Activated naive CD8-positive, alpha-beta T cell treated with anti-CD3 and anti-CD28 coated beads for 36 hours (primary cell): ENCODE measurements at regions not wholly inside any gene's neighbourhood (a gene's known extent, or its start where the extent isn't known, plus 50 kb on each side); places are given as distances from the start of the nearest gene placed in this dataset.
"Not testable (repeated sequence)": the region's sequence is repeated elsewhere in the genome, so short reads cannot be mapped to it uniquely, and the experiment has no call there.

Experiments used
- DNase-seq: peaks from one replicate; pipeline ENCODE4 v3.0.0; 2021
- H3K27ac Mint-ChIP-seq: one replicate; pipeline ENCODE4 v1.8.0; 2022; ENCODE audit warnings: mild to moderate bottlenecking, moderate library complexity, mixed read lengths
- H3K27me3 Mint-ChIP-seq: one replicate; pipeline ENCODE4 v1.8.0; 2022; ENCODE audit warnings: mild to moderate bottlenecking, mixed read lengths
- H3K36me3 Mint-ChIP-seq: one replicate; pipeline ENCODE4 v1.8.0; 2021; ENCODE audit warnings: mild to moderate bottlenecking, mixed read lengths
- H3K4me1 Mint-ChIP-seq: one replicate; pipeline ENCODE4 v1.8.0; 2021; ENCODE audit warnings: mixed read lengths
- H3K4me3 Mint-ChIP-seq: one replicate; pipeline ENCODE4 v1.8.0; 2022; ENCODE audit warnings: mild to moderate bottlenecking, moderate library complexity, mixed read lengths
- H3K9me3 Mint-ChIP-seq: one replicate; pipeline ENCODE4 v1.8.0; 2022; ENCODE audit warnings: mixed read lengths

- Mint-ChIP-seq H3K9me3 (peaks cover 1% of the 10 kb centered on the region), H3K4me1 (no peaks in the 10 kb centered on the region), H3K36me3 (no peaks in the 10 kb centered on the region), H3K27me3 (no peaks in the 10 kb centered on the region), H3K4me3 (no peak overlapping the region), H3K27ac (no peak overlapping the region)
- DNase-seq = no peak
These were observed 1365.3 kb downstream of the GATA3 start for GRCh38 chr10:9419757-9420156.

- Mint-ChIP-seq H3K36me3 (no peaks in the 10 kb centered on the region), H3K27me3 (no peaks in the 10 kb centered on the region), H3K9me3 (peaks cover 1% of the 10 kb centered on the region), H3K4me1 (no peaks in the 10 kb centered on the region), H3K4me3 (no peak overlapping the region), H3K27ac (no peak overlapping the region)
- DNase-seq = no peak
These were observed 1372.7 kb downstream of the GATA3 start for GRCh38 chr10:9427209-9427608.

DNA sequence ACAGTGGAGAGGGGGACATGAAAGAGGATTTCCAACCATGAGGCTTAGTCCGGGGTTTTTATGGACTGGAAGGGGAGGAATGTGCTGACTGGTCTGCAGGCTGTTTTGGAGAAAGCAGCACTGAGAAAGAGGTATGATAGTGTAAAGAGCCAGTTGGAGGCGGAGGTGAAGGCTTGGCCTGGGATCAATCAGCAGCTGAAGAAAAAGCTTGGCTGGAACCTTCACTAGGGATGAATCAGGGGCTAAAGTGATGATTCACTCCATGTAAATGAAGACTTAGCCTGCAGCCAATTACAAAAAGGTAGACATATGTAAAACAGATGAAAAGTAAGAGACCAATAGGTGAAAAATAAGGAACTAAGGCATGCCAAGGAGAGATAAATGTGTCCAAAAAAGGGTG, 1382.6 kb downstream of the GATA3 start:
- H3K27ac Mint-ChIP-seq = no peak overlapping the region
- no peaks in the 10 kb centered on the region for H3K36me3 Mint-ChIP-seq
- H3K4me3 Mint-ChIP-seq = no peak overlapping the region
- no peaks in the 10 kb centered on the region for H3K4me1 Mint-ChIP-seq
- no peaks in the 10 kb centered on the region for H3K9me3 Mint-ChIP-seq
- peaks cover 9% of the 10 kb centered on the region for H3K27me3 Mint-ChIP-seq
- DNase-seq = no peak

DNA sequence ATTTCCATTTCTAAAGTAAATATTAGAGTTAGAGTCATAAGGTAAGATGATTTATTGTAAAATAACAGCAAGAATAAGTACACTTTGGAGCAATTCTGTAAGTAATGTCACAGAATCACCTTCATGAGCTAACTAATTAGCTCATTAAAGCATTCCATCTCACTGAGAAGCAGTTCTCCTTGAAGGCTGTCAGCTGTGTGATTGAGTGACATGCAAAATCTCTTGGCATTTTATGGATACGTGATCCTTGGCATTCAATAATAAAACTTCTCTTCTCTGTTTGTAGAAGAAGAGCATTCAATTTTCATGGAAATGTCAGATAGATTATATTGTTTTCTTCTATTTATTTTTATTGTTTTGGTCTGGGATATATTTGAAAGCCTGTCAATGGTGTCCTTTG, 1389.3 kb downstream of the GATA3 start:
- Mint-ChIP-seq H3K4me1 (no peaks in the 10 kb centered on the region), H3K27me3 (peaks cover 11% of the 10 kb centered on the region), H3K9me3 (no peaks in the 10 kb centered on the region), H3K4me3 (no peak overlapping the region), H3K27ac (no peak overlapping the region), H3K36me3 (no peaks in the 10 kb centered on the region)
- DNase-seq = no peak

- Mint-ChIP-seq H3K4me3 (no peak overlapping the region), H3K4me1 (no peaks in the 10 kb centered on the region), H3K27me3 (peaks cover 23% of the 10 kb centered on the region)
These were observed 1395.0 kb downstream of the GATA3 start for GRCh38 chr10:9449530-9449929.

DNA sequence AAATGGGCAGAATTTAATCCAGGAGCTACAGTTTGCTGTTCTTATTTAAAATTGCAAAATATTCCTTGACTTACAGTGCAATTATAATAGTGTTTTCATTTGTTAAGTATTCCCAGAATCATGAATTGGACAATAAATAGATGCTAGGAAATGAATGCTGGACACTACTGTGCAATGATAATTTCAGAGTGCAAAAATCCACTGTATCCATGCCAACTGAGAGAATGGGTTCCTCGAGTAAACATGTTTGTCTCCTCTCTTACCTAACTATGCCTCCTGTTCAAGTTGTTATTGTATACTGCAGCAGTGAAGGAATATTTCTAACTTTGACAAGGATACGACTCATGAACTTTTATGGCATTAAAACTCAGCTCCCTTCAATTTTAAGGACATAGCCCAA, 1396.3 kb downstream of the GATA3 start:
- DNase-seq = no peak
- H3K9me3 Mint-ChIP-seq = peaks cover 4% of the 10 kb centered on the region
- no peak overlapping the region for H3K27ac Mint-ChIP-seq
- no peak overlapping the region for H3K4me3 Mint-ChIP-seq
- no peaks in the 10 kb centered on the region for H3K36me3 Mint-ChIP-seq
- H3K27me3 Mint-ChIP-seq = peaks cover 23% of the 10 kb centered on the region
- no peaks in the 10 kb centered on the region for H3K4me1 Mint-ChIP-seq

More at GRCh38 chr10:9449530-9449929, 1395.0 kb downstream of the GATA3 start:
- no peak for DNase-seq
- Mint-ChIP-seq H3K9me3 (peaks cover 4% of the 10 kb centered on the region), H3K36me3 (no peaks in the 10 kb centered on the region), H3K27ac (no peak overlapping the region)

DNA sequence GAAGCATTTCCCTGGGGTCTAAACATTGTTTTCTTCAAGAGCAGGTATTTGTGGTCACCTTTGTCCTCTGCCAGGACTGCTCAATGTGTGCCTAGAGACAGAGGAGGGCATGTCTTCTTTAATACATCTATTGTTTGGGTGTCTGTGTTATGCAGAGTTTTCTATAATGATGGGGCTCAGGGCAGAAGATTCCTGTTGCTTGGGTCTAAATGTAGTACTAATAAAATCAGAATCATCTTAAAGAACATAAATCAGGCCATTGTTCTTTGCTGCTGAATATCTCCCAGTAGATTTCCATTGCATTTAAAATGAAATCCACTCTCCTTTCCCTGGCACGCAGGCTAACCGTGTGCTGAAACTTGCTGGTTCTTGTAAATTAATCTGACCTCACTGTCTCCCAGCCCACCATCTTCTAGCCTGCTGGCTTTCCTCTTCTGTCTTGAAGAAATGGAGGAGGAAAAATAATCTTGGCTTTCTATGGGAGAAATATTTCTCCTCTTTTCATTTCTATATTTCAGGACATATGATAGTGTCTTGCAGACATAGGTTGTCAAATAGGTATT, 1396.8 kb downstream of the GATA3 start:
- no peak for DNase-seq
- Mint-ChIP-seq H3K4me3 (no peak overlapping the region), H3K9me3 (peaks cover 4% of the 10 kb centered on the region), H3K27ac (no peak overlapping the region), H3K36me3 (no peaks in the 10 kb centered on the region), H3K4me1 (no peaks in the 10 kb centered on the region), H3K27me3 (peaks cover 23% of the 10 kb centered on the region)

GRCh38 chr10:9452056-9452455, 1397.6 kb downstream of the GATA3 start:
- H3K36me3 Mint-ChIP-seq = no peaks in the 10 kb centered on the region
- no peak overlapping the region for H3K4me3 Mint-ChIP-seq
- no peaks in the 10 kb centered on the region for H3K4me1 Mint-ChIP-seq
- peaks cover 4% of the 10 kb centered on the region for H3K9me3 Mint-ChIP-seq
- H3K27ac Mint-ChIP-seq = no peak overlapping the region
- H3K27me3 Mint-ChIP-seq = peaks cover 25% of the 10 kb centered on the region
- DNase-seq = no peak

DNA sequence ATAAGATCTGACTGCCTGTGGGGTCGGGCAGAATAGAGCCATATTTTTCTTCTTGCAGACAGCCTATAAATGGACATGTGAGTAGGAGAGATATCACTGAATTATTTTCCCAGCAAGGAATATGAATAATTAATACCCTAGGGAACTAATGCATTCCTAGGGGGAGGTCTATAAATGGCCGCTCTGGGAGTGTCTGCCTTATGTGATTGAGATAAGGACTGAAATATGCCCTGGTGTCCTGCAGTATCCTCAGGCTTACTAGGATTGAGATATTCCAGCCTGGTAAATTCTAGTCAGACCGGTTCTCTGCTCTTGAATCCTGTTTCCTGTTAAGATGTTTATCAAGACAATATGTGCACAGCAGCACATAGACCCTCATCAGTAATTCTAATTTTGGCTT, 1399.4 kb downstream of the GATA3 start:
- not testable (repeated sequence) for H3K27ac Mint-ChIP-seq, H3K9me3 Mint-ChIP-seq, H3K4me3 Mint-ChIP-seq, H3K36me3 Mint-ChIP-seq, DNase-seq, H3K4me1 Mint-ChIP-seq
- peaks cover 20% of the 10 kb centered on the region for H3K27me3 Mint-ChIP-seq

- H3K27ac Mint-ChIP-seq = no peak overlapping the region
- no peak for DNase-seq
- H3K36me3 Mint-ChIP-seq = no peaks in the 10 kb centered on the region
- H3K27me3 Mint-ChIP-seq = no peaks in the 10 kb centered on the region
- no peak overlapping the region for H3K4me3 Mint-ChIP-seq
- no peaks in the 10 kb centered on the region for H3K4me1 Mint-ChIP-seq
- H3K9me3 Mint-ChIP-seq = no peaks in the 10 kb centered on the region
These were observed 1415.2 kb downstream of the GATA3 start for GRCh38 chr10:9469663-9470205.

DNA sequence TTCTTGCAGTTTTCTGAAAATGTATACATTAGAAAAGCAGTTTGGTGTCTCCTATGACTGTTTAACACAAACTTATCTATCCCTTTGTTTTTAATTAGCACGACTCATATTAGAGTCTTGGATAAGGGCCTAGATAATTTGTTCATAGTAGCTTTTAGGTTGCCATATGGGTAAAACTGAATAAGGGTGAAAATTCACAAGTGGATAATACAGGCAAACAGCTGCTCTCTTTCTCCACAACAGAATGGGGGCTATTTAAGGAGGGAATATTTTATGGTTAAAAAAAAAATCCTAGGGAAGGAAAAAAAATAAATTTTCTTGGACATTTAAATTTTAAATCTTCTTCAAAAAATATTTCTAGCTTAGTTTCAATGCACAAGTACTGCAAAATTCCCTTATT, 1416.1 kb downstream of the GATA3 start:
- no peak overlapping the region for H3K27ac Mint-ChIP-seq
- no peak overlapping the region for H3K4me3 Mint-ChIP-seq
- no peaks in the 10 kb centered on the region for H3K36me3 Mint-ChIP-seq
- no peaks in the 10 kb centered on the region for H3K4me1 Mint-ChIP-seq
- no peak for DNase-seq
- no peaks in the 10 kb centered on the region for H3K27me3 Mint-ChIP-seq
- no peaks in the 10 kb centered on the region for H3K9me3 Mint-ChIP-seq

DNA sequence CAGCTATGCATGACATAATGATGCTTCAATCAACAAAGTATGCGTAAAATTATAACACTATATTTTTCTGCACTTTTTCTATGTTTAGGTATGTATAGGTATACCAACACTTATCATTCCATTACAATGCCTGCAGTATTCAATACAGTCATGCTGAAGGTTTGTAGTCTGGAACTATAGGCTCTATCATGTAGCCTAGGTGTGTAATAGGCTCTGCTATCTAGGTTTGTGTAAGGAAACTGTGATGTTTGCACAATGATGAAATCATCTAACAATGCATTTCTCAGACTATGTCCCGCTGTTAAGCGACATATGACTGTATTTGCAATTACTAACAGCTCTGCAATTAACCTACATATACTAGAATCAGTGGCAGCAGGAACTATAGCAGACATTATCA, 1447.5 kb downstream of the GATA3 start:
- H3K9me3 Mint-ChIP-seq = no peaks in the 10 kb centered on the region

DNA sequence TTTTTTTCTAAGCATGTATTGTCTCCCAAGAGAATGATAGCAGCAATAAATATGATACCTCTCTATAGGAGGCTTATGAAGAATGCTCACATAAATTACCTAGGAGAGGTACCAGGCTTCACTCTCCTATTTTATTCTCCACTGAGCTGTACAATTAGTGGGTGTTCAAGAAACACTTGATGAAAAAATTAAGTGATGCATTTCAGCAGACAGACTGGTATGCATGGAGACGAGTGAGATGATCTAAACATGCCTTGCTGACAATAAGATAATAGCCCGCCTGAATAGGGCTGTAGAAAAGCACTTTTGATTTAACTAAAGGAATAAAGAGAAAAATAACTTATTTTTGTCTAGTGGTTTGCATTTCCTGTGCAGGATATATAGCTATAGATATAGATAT, 1449.7 kb downstream of the GATA3 start:
- Mint-ChIP-seq H3K9me3 (peaks cover 2% of the 10 kb centered on the region), H3K27me3 (peaks cover 8% of the 10 kb centered on the region), H3K36me3 (no peaks in the 10 kb centered on the region), H3K27ac (no peak overlapping the region), H3K4me1 (no peaks in the 10 kb centered on the region), H3K4me3 (no peak overlapping the region)
- no peak for DNase-seq

More for the DNA sequence above, 1447.5 kb downstream of the GATA3 start:
- DNase-seq = no peak
- Mint-ChIP-seq H3K36me3 (no peaks in the 10 kb centered on the region), H3K4me3 (no peak overlapping the region), H3K27ac (no peak overlapping the region), H3K4me1 (no peaks in the 10 kb centered on the region), H3K27me3 (peaks cover 3% of the 10 kb centered on the region)

- Mint-ChIP-seq H3K36me3 (no peaks in the 10 kb centered on the region), H3K4me3 (no peak overlapping the region), H3K4me1 (no peaks in the 10 kb centered on the region), H3K27me3 (peaks cover 8% of the 10 kb centered on the region), H3K27ac (no peak overlapping the region), H3K9me3 (peaks cover 2% of the 10 kb centered on the region)
- no peak for DNase-seq
These were observed 1451.1 kb downstream of the GATA3 start for GRCh38 chr10:9505546-9505945.

GRCh38 chr10:9508606-9509005, 1454.1 kb downstream of the GATA3 start:
- H3K36me3 Mint-ChIP-seq = no peaks in the 10 kb centered on the region
- H3K27me3 Mint-ChIP-seq = peaks cover 4% of the 10 kb centered on the region
- H3K27ac Mint-ChIP-seq = no peak overlapping the region
- no peak overlapping the region for H3K4me3 Mint-ChIP-seq
- H3K9me3 Mint-ChIP-seq = peaks cover 2% of the 10 kb centered on the region
- H3K4me1 Mint-ChIP-seq = no peaks in the 10 kb centered on the region
- DNase-seq = no peak

- no peak overlapping the region for H3K27ac Mint-ChIP-seq
- no peaks in the 10 kb centered on the region for H3K36me3 Mint-ChIP-seq
- H3K4me3 Mint-ChIP-seq = no peak overlapping the region
- no peaks in the 10 kb centered on the region for H3K4me1 Mint-ChIP-seq
- H3K27me3 Mint-ChIP-seq = peaks cover 7% of the 10 kb centered on the region
- DNase-seq = no peak
- peaks cover 2% of the 10 kb centered on the region for H3K9me3 Mint-ChIP-seq
These were observed 1456.1 kb downstream of the GATA3 start for GRCh38 chr10:9510626-9511025.
